H1 (cell line): ENCODE measurements at regions not wholly inside any gene's neighbourhood (a gene's known extent, or its start where the extent isn't known, plus 50 kb on each side); places are given as distances from the start of the nearest gene placed in this dataset.

ENCODE experiments used
- TF ChIP-seq, protein P1 (sequence below): fragments of 300-600 bp; sonication (generic); IDR thresholded peaks from 2 replicates; pipeline ENCODE4 v1.7.1; 2012; ENCODE audit warnings: low read length, moderate library complexity, mild to moderate bottlenecking, inconsistent platforms; ENCODE audit not compliant: insufficient replicate concordance

- TF ChIP-seq, protein P1, sequence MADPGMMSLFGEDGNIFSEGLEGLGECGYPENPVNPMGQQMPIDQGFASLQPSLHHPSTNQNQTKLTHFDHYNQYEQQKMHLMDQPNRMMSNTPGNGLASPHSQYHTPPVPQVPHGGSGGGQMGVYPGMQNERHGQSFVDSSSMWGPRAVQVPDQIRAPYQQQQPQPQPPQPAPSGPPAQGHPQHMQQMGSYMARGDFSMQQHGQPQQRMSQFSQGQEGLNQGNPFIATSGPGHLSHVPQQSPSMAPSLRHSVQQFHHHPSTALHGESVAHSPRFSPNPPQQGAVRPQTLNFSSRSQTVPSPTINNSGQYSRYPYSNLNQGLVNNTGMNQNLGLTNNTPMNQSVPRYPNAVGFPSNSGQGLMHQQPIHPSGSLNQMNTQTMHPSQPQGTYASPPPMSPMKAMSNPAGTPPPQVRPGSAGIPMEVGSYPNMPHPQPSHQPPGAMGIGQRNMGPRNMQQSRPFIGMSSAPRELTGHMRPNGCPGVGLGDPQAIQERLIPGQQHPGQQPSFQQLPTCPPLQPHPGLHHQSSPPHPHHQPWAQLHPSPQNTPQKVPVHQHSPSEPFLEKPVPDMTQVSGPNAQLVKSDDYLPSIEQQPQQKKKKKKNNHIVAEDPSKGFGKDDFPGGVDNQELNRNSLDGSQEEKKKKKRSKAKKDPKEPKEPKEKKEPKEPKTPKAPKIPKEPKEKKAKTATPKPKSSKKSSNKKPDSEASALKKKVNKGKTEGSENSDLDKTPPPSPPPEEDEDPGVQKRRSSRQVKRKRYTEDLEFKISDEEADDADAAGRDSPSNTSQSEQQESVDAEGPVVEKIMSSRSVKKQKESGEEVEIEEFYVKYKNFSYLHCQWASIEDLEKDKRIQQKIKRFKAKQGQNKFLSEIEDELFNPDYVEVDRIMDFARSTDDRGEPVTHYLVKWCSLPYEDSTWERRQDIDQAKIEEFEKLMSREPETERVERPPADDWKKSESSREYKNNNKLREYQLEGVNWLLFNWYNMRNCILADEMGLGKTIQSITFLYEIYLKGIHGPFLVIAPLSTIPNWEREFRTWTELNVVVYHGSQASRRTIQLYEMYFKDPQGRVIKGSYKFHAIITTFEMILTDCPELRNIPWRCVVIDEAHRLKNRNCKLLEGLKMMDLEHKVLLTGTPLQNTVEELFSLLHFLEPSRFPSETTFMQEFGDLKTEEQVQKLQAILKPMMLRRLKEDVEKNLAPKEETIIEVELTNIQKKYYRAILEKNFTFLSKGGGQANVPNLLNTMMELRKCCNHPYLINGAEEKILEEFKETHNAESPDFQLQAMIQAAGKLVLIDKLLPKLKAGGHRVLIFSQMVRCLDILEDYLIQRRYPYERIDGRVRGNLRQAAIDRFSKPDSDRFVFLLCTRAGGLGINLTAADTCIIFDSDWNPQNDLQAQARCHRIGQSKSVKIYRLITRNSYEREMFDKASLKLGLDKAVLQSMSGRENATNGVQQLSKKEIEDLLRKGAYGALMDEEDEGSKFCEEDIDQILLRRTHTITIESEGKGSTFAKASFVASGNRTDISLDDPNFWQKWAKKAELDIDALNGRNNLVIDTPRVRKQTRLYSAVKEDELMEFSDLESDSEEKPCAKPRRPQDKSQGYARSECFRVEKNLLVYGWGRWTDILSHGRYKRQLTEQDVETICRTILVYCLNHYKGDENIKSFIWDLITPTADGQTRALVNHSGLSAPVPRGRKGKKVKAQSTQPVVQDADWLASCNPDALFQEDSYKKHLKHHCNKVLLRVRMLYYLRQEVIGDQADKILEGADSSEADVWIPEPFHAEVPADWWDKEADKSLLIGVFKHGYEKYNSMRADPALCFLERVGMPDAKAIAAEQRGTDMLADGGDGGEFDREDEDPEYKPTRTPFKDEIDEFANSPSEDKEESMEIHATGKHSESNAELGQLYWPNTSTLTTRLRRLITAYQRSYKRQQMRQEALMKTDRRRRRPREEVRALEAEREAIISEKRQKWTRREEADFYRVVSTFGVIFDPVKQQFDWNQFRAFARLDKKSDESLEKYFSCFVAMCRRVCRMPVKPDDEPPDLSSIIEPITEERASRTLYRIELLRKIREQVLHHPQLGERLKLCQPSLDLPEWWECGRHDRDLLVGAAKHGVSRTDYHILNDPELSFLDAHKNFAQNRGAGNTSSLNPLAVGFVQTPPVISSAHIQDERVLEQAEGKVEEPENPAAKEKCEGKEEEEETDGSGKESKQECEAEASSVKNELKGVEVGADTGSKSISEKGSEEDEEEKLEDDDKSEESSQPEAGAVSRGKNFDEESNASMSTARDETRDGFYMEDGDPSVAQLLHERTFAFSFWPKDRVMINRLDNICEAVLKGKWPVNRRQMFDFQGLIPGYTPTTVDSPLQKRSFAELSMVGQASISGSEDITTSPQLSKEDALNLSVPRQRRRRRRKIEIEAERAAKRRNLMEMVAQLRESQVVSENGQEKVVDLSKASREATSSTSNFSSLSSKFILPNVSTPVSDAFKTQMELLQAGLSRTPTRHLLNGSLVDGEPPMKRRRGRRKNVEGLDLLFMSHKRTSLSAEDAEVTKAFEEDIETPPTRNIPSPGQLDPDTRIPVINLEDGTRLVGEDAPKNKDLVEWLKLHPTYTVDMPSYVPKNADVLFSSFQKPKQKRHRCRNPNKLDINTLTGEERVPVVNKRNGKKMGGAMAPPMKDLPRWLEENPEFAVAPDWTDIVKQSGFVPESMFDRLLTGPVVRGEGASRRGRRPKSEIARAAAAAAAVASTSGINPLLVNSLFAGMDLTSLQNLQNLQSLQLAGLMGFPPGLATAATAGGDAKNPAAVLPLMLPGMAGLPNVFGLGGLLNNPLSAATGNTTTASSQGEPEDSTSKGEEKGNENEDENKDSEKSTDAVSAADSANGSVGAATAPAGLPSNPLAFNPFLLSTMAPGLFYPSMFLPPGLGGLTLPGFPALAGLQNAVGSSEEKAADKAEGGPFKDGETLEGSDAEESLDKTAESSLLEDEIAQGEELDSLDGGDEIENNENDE: no peak
These were observed 193.8 kb upstream of the RND3 start (continued) for GRCh38 chr2:150681120-150681804.
